NCI-H2029 (cell line): ENCODE measurements at regions not wholly inside any gene's neighbourhood (a gene's known extent, or its start where the extent isn't known, plus 50 kb on each side); places are given as distances from the start of the nearest gene placed in this dataset.
A peak's percentile ranks its signal among the peaks of the same experiment; 100 is the strongest.
"Not testable (repeated sequence)": the region's sequence is repeated elsewhere in the genome, so short reads cannot be mapped to it uniquely, and the experiment has no call there.

Experiments
- DNase-seq: peaks from one replicate; lab custom pipeline; 2025; lab: John Stamatoyannopoulos, UW

DNA sequence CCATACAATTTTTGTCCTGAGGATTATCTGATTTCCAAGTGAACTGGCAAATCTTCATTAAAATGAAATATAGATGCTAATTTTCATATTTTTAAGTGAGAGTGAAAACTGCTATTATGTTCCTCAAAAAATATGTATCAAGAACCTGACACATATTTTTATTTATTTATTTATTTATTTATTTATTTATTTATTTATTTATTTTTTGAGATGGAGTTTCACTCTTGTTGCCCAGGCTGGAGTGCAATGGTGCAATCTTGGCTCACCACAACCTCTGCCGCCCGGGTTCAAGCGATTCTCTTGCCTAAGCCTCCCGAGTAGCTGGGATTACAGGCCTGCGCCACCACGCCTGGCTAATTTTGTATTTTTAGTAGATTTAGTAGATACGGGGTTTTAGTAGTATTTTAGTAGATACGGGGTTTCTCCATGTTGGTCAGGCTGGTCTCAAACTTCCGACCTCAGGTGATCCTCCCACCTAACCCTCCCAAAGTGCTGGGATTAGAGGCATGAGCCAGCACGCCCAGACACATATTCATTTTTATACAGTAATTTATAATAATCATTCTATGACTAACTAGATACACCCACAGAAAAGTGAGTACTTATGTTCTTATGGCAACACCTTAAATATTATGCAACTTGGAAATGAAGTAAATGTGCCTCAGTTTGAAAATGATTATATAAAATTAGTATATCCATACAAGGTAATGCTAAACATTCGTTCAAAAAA is 248.3 kb downstream of the CDH7 start:
- DNase-seq, result not testable (repeated sequence)

DNA sequence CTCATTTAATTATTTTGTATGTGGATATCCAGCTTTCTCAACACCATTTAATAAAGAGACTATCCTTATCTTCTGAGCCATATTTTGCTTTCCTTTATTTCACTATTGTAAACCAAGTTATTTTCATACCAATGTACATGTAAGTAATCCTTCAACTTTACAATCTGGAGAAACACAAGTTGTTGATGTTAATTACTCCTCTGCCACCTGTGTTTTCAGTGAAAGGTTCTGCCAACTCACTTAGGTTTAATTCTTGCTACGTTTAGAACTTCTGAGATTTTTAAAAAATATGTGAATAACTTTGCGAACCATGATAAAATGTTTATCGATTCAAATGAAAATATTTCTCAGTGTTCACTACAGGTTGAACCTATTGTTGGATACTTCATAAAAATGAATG is 244.4 kb downstream of the CDH7 start:
- no peak for DNase-seq

DNA sequence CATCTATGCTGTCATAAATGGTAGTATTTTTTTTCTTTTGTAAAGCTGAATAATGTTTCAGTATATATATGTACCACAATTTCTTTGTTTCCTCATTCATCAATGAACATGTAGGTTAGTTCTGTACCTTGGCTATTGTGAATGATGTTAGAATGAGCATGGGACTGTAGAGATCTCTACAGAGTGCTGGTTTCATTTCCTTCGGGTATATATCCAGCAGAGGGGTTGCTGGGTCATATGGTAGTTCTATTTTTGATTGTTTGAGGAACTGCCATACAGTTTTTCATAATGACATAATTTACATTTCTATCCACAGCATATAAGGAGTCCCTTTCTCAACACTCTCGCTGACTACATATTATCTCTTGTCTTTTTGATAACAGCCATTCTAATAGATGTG is 243.5 kb downstream of the CDH7 start:
- no peak for DNase-seq

DNA sequence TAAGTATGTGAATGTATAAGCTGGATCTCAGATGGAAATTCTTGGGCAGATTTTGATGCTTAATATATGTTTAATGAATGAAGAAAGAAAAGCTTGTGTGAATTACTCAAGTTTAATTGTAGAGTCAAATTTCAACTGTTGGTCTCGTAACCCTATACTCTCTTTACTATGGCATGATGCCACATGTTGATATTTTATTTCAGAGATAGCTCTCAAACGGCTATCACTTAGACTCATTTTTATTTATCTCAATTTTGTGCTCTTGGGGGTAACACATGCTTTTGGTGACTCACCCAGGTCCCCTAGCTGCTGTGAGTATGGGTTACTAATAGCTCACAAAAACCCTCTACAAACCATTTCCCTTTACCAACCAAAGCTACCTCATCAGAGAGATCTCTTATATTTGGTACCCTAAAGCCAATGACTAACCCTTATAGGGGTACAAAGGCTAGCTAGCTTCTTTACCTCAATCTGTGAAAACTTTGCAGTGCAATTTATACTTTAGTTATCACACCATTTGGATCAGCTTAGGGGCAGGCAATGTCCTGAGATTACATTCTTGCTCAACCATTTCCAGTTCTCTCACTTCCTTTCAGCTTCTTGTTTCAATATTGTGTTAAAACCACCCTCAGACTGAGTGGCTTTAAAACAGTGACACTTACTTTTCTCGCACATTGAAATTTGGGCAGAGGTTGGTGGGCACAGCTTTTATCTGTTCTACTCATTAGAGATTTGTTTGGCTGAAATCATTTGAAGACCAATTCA is 240.3 kb downstream of the CDH7 start:
- DNase-seq, result peak; percentile 13

DNA sequence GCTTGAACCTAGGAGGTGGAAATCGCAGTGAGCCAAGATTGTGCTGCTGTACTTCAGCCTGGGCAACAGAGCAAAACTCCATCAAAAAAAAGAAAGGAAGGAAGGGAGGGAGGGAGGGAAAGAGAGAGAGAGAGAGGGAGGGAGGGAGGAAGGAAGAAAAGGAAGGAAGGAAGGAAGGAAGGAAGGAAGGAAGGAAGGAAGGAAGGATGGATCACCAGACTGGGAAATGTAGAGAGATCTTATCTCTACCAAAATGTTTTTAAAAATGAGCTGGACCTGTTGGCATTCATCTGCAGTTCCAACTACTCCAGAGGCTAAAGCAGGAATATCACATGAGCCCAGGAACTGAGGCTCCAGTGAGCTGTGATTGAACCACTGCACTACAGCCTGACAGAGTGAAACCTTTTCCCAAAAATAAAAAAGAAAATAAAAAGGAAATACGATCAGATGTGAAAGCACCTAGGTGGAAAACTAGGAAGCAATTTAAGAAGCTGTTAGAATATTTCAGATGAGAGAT is 239.4 kb downstream of the CDH7 start:
- DNase-seq, result no peak

DNA sequence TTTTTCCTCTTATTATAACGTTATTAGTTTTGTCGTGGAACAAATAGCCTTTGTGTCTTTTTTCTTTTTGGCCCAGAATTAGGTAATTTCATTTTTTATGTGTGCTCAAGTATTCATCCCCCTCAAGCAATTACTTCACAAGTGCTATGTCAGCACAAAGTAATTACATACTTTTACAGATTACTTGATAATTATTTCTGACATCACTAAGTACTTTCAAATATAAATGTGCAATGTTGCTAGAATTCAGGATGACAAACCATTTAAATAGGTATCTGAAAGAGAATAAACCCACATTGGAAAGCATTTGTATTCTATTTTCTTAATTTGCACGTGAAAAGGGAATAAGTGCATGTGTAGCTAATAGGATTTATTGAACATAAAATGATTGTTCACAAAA is 238.2 kb downstream of the CDH7 start:
- no peak for DNase-seq

DNA sequence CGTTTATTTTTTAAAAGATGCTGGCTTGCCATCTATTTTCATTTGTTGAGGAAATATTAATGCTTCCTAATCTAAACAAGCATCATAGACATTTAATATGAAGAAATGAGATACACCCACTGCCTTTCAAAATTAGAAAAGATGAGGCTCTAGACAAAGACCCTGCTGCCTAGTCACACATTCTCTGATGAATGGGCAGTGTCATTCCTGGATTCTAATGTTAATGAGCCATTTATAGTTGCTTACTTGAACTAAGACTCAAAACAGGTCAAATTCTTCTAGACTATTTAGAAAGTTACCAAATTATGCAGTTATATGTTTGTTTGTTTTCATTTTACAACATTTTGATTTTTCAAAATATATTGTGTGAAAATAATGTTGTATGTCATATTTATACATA is 237.6 kb downstream of the CDH7 start:
- no peak for DNase-seq

DNA sequence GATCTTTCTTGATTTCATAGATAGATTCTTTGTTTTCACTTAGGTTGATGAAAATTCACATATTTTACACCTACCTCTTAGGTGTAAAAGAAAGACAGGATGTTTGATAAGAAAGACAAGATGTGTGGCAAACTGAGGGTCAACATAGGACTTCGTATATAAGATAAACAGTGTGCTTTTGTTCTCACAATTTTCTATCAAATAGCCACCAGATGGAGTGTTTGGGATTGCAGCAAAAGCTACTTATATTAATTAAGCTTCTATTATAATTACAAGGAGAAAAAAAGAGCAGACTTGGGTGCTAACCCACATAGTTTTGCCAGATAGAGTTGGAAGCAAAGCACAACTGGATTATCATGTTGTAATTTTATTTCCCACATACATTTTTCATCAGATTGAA is 232.9 kb downstream of the CDH7 start:
- no peak for DNase-seq

DNA sequence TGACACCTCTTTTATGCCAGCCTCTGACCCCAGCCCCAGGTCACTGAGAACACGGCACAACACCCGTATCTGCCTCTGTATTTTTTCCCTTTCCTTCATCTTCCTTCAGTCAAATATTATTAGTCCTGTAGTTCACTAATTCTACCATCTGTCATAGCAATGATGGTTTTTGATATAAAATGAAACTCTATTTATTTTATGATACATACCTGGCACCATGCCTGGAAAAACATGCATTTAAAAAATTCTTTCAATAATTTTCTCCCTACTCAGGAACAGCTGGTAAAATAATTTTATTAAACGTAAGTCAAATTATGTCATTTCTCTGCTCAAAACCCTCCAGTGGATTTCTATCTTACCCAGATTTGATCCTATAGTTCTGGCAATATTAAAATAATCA is 224.7 kb downstream of the CDH7 start:
- no peak for DNase-seq

DNA sequence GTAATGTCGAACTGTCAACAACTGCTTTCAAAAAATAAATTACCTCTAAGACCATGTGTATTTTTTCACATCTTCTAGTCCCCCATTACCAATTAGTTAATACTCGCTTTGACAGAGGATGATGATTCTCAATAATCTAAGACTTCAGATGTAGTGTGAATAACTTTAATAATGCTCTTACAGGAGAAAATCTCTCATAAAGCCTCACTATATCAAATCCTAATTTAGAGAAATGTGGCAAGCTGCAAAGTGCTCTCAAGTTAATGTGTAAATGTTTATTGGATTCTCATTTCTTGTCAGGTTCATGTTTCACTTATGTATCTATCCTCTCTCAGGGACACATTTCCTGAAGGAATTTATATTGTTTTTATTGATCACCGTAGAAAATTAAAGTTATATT is 223.9 kb downstream of the CDH7 start:
- DNase-seq, result no peak

DNA sequence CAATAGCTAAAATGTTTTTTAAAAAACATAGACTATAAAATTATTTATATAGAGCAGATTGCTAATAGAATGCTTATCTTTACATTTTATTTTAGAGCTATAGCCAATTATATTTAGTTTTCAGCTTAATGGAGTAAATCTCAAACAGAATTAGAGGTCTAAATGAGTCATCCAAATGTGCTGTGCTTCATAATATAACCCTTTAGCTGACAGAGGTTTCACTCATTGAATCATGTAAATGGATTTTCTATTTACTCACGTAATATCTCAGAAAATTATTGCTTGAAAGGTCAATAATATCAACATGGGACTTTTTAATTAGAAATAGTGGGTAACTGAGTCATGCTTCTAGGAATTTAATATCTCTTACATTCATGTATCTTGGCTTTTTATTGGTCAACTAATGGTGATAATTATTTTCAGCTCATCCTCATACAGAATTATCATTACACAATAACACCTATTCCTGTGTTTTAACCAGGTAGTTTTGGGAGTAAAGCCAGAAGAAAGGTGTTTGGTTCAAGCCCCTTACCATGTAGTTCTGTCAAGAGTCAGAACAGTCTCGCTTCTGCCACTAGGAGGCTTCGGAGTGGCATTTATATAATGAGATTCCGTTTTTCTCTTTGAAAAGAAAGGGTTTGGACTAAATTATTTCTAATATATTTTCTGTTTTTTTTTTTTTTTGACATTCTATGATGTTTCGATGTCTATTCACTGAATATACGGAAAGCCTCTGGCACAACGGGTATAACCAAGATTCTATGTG is 217.6 kb downstream of the CDH7 start:
- no peak for DNase-seq

DNA sequence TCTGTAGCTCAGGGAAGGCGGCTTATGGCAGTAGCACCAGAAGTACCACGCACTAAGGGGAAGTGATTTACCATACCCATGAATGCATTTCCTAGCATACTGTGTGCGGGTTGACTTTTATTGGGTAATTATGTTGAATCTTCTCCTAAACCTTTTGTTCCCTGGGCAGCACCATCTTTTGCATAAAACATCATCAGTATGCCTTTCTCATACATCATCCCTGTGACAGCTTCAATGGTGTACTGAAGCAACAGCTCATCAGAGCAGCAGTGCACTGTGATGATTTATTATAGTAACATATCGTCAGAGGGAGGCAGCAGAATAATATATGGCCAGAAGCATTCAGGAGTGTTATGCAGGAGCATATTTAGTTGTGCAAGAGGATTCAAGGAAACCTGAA is 204.9 kb downstream of the CDH7 start:
- DNase-seq, result no peak

DNA sequence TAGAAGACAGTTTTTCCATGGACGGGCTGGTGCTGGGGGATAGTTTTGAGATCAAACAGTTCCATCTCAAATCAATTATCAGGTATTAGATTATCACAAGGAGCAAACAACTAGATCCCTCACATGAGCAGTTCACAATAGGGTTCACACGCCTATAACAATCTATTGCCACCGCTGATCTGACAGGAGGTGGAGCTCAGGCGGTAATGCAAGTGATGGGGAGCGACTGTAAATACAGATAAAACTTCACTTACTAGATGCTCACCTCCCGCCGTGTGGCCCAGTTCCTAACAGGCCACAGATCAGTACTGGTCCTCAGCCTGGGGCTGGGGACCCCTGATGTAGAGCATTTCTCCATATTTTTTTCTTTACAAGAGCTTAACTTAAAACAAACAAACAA is 203.6 kb downstream of the CDH7 start:
- no peak for DNase-seq

DNA sequence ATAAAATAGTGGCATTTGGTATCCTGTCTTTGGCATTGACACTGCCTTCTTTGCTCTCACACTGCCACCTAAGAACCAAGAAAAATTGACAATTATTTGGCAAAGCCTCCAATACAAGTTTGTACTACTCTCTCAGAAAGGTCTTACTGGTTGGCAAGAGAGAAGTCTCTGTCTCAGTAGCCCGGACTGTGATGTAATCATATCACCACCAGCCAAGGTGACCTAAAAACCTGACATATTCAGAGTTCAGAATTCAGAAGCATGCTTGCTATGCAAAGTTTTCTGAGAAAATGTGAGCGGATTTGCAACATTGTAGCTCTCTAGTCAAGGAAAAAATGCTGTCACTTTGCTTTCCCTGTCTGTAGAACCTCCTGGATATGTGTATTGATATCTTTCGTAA is 196.0 kb downstream of the CDH7 start:
- DNase-seq, result no peak

DNA sequence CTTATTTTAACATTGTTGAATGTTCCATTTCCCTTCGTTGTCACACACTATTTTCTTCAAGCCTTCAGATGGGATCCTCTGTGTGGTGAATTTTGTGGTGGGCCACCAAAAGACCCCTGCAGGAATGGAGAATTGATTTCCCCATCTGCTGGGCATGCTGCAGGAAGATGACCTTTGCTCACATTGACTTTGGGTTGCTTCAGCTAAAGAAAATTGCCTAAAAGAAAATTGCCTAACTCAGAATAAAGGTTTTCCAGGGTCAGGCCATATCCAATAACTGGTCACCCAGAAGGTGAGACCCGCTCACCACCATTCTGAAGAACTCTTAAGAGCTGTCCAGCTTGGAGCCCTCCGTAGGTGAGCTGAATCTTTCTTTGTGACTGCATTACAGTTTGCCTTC is 192.5 kb downstream of the CDH7 start:
- no peak for DNase-seq

DNA sequence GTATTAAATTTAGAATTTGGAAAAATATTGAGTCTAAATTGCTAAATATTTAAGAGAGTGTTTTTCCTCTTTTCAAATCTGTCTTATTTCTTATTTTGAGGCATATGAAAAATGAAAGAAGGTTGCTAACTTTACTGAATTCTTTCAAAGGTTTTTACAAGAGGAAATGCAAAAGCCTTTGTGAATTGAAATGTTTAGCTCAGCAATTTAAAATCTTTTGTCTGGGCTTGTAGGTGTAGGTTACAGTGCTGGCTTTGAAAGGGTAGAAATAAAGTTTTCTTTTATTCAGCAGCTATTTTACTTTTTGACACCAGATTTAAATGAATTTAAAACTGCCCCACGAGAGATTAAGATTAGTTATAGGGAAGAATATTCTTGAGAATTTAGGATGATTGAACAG is 192.0 kb downstream of the CDH7 start:
- no peak for DNase-seq

DNA sequence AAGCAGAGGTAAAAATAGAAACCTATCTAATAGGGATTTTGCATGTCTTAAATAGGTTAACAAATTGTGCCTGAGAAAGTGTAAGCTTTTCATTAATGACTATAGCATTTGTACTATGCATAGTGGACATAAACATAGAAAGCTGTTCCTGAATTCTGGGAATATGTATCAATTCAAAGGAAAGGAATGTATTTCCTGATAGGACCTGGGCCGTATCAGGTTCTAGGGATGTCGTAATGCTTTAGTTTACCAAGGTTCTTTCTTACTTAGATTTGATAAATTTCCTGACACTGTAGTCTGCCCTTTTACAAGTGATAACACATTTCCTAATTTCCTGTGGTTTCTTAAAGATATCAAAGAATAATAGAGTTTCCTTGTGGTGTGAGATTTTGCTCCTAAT is 191.3 kb downstream of the CDH7 start:
- no peak for DNase-seq

DNA sequence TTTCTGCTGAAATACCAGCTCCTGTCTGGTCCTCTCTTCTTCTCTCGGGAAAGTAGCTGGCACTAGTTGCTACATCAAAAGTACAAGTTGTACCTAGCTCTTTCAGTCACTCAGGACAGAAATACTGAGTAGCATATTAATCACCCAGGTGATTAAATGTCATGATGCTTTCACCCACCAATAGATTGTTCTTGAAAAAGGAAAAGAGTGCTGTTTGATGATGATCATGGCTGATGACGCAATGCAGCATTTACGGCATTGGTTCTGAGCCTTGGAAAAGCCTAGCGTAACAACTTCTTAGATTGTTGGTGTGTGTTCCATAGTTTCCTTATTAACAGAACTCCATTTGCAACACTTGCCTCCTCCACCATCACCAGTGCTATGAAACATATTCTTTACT is 190.7 kb downstream of the CDH7 start:
- no peak for DNase-seq
